PFSK-1 (cell line): ENCODE measurements at regions not wholly inside any gene's neighbourhood (a gene's known extent, or its start where the extent isn't known, plus 50 kb on each side); places are given as distances from the start of the nearest gene placed in this dataset.

Experiments
- FOXP2 ChIP-seq: optimal IDR thresholded peaks from 2 replicates; pipeline ENCODE3; 2011; ENCODE audit warnings: borderline replicate concordance, control low read depth, inconsistent platforms; ENCODE audit not compliant: insufficient read depth; ENCODE audit errors: extremely low read length, extremely low read depth
- POLR2AphosphoS5 ChIP-seq: IDR thresholded peaks from 2 replicates; pipeline ENCODE4 v1.6.1; 2012; ENCODE audit warnings: low read depth, mild to moderate bottlenecking, control low read depth, low read length, moderate library complexity
- REST ChIP-seq, 2 experiments: IDR thresholded peaks; 2 replicates each; pipeline versions ENCODE4 v1.6.1 to v1.8.0; 2011 to 2012; ENCODE audit warnings: low read depth in 2 of 2, low read length in 2 of 2, control low read depth in 1 of 2, inconsistent platforms in 1 of 2, mild to moderate bottlenecking in 1 of 2, moderate library complexity in 1 of 2; ENCODE audit not compliant: insufficient read depth in 1 of 2
- SIN3A ChIP-seq: IDR thresholded peaks from 2 replicates; pipeline ENCODE4 v1.6.1; 2012; ENCODE audit warnings: mild to moderate bottlenecking, low read length, moderate library complexity, borderline replicate concordance; ENCODE audit not compliant: insufficient read depth
- TAF1 ChIP-seq: IDR thresholded peaks from 2 replicates; pipeline ENCODE4 v1.6.1; 2012; ENCODE audit warnings: low read length, control low read depth, borderline replicate concordance; ENCODE audit not compliant: insufficient read depth

- TF ChIP-seq REST (IDR thresholded peaks at IDR 0.05; ENCODE audit: insufficient read depth in 1 of 2, low read depth in 2 of 2, low read length in 2 of 2) (no peak), TAF1 (no peak), POLR2AphosphoS5 (no peak), SIN3A (no peak), FOXP2 (no peak)
These were observed 817.8 kb upstream of the KIF2B start for GRCh38 chr17:53004902-53005301.
